Lung microvascular endothelial cell (primary cell): ENCODE measurements at regions not wholly inside any gene's neighbourhood (a gene's known extent, or its start where the extent isn't known, plus 50 kb on each side); places are given as distances from the start of the nearest gene placed in this dataset.

ENCODE experiments used
- DNase-seq, 2 donors: peaks; one replicate each; pipeline versions ENCODE4 v3.0.0 to v3.0.0-alpha.2; 2010; ENCODE audit warnings: low read depth in 2 of 2

DNA sequence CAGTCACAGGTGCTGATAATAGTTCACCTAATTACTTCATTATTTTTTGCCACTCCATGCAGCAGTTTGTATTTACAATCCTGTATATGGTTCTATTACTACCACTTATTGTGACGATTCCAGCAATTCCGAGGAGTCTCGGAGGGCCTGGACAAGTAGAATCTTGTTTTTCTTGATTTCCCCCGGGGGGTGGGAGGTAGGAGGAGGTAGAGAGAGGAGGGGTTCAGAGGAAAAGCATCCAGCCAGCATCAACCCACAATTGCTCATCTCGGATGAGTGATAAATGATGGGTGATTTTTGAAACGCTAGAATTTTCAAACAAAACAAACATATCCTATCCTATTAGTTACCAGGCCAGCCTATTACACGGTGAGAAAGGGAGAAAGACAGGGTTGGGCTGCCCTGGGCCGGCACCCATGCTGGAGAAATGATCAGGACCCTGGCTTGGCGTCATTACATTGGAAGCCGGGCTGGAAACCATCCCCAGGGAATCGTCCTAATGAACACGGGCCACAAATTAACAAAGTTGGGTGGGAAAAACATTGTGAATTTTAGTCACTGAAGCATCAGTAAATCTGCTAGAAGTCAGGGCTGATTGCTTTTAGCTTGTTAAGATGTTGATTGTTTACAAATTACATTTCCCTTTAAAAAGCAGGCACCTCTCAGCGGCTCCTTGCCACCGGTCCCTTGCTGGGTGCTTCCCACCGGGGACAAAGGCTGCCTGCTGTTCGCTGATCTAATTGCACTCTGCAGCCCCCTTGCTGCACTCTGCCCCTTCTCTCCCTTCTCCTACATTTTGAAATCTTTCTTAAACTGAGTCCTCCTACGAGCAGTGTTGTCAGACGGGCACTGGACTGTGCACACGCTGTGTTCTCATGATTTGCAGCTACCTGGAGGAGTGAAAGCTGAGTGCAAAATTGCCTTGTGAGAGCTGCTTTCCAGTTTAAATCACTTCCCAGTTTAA lies 95.5 kb downstream of the FAM204A start:
- no peak for DNase-seq

DNA sequence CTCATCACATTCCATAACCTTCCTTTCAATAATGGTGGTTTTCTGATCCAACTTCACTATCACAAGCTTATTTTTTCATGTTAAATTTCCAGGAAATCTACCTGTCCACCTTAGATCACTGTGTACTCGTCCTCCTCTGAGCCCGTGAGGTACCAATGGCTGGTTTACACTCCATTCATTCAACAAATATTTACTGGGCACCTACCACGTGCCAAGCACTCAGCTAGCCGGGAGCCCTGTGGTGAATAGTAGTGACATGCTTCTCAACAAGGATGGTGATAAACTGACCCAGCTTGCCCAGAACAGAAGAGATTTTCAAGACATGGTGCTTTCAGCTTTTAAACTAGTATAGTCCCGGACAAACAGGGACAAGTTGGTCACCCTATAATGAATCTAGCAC lies 98.2 kb downstream of the FAM204A start:
- DNase-seq = no peak

DNA sequence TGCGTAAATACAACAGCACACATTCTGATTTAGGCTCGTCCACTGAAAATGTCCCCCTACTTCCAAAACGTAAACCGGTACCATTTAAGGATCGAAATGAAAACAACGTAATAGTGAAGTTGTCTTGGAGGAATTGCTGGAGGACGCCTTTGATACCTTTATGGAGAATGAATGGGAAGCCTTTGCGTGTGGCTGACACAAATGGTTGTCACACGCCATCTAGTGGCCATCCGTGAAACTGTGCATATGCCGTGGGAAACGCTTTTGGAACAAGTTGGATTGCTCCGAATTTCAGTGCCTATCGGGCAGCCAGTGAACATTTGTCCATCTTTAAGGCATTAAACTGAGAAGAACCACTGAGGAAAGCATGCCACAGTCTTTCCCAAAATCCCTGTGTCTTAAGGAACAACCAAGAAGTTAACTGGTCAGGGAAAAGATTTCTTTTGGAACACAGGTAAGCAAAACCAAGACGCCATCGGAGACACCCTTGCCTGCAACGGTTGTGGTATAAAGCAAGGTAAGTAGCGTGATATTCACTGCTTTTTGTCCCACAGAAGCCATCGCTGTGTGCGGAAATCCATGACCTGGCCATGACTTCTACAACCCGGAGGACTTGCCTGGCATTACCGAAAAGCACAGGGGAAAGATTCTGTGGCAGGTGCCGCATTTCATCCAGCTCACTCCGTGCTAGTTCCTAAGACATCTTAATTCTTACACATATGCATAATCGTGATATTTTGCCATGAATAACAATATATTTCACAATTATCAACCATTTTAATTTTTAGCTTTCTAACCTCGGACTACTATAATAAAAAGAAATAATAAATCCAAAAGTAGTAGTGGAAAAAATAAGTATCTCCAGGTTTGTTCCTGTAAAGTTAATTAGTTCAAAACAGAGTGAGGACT lies 100.6 kb downstream of the FAM204A start:
- peak; percentile 76 to 86 for DNase-seq

- DNase-seq = no peak
Observed at GRCh38 chr10:118239236-118239630, 102.9 kb downstream of the FAM204A start.

GRCh38 chr10:118238573-118239235 lies 103.4 kb downstream of the FAM204A start:
- no peak for DNase-seq

GRCh38 chr10:118237930-118238329 lies 104.2 kb downstream of the FAM204A start:
- DNase-seq = no peak

GRCh38 chr10:118234683-118235082 lies 107.4 kb downstream of the FAM204A start:
- DNase-seq = no peak

DNA sequence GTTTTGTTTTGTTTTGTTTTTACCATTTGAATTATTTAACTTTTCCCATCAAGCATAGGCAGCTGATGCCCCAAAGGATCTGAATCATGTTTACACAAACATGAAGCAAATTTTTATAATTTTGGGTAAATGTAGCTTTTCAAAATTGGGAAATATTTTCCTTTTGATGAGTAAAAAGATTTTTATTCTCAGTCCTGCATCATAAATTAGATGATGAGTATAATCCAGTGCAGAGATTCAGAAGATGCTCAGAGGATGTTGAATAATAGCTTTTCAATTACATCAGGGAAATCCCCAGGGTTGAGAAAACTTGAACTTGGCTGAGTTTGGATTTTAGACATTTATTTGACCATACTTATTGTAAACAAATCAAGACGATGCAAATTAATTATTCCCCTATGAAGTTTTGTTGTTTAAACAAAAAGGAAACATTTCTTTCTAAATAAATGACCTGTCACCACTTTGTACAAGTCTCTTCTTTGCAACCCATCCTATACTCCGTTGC lies 121.7 kb downstream of the FAM204A start:
- no peak for DNase-seq

DNA sequence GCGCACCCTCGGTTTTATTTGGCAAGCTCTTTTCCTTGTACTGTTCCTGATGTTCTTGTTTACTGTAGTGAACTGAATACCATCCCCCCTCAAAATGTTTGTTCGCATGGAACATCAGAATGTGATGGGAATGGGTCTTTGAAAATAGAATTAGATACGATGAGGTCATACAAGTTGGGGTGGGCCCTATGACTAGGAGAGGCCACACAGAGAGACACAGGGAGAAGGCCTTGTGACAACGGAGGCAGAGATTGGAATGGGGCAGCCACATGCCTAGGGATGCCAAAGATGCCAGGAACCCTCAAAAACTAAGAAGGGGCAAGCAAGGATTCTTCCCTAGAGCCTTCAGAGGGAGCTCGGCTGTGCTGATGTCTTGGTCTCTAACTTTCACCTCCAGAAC lies 123.6 kb downstream of the FAM204A start:
- no peak for DNase-seq

DNA sequence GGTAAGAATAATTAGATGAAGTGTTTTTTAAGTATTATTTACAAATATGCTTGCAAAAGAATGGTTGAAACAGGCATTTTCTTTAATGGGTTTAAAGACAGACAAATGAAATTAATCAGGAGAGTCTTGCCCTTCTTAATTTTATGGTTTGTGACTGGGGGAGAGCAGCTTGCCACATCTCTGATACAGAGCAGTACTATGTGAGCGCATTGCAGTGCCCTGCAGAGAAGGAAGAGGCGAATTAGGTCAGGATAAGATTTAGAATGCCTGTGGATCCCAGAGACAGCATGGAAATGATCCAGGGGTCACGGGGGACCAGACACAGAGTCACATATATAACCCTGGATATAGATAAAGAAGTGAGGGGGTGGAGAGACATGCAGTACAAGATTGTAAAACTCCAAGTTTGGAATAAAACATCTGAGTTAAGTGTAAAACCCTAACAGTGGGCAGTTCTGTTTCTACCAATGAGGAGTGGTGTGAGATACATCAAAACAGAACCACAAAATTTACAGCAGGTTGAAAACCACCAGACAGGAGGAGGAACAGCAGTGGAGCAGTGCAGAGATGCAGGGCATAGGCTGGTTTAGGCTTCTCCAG lies 125.5 kb downstream of the FAM204A start:
- DNase-seq = no peak

- DNase-seq = no peak
Observed at GRCh38 chr10:118216020-118216419, 126.1 kb downstream of the FAM204A start.

DNA sequence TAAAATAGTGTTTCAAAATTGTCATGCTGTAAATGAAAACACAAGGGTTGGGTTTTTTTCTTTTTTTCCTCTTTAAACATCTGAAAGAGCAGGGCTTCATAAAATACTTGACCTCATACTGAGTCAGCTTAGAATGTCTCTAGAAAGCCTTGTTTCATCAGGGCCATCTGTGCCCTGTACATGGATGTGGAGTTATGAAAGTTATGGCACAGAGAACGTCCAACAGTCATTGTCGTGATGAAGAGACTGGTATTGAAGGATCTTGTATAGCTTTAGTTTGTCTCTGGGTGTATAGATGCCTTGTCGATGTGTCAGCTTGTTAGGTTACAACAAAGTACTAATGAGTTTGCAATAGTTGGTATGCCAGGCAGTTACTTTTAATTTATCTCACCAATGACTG lies 127.3 kb downstream of the FAM204A start:
- DNase-seq = no peak

GRCh38 chr10:118213436-118213835 lies 128.7 kb downstream of the FAM204A start:
- no peak for DNase-seq

GRCh38 chr10:118210276-118210675 lies 131.8 kb downstream of the FAM204A start:
- no peak for DNase-seq

- no peak for DNase-seq
Observed at GRCh38 chr10:118209215-118209614, 132.9 kb downstream of the FAM204A start.

- no peak for DNase-seq
Observed at GRCh38 chr10:118207470-118208007, 134.6 kb downstream of the FAM204A start.

- no peak for DNase-seq
Observed at GRCh38 chr10:118204292-118204943, 137.7 kb downstream of the FAM204A start.

DNA sequence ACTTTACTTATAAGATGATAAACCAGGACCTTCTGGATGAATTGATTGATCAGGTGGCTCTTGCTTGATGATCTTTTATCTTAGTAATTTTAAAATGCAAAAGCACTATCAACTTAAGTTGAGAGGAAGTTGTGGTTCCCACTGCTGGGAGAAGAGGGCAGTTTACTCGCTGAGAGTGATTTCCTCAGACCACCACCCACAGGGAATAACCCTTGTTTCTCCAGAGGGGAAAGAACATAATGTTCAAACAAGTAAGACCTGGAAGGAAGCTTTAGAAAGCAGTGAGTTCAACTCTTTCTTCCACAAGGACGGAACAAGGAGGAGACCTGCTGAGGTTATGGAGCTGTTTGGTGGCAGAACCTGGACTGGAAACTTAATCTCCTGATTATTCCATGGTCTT lies 138.7 kb downstream of the FAM204A start:
- DNase-seq = no peak

DNA sequence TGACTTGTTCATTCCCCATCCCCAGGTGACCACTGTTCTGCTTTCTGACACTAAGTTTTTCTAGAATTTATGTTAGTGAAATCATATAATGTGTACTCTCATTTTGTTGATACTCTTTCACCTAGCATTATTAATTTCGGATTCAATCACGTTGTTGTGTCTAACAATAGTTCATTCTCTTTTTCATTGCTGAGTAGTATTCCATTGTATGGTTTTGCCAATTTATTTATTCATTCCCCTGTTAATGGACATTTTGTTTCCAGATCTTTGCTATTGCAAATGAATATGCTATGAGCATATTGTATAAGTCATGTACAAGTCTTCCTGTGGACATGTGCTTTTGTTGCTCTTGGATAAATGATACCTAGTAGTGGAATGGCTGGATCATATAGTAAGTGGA lies 146.4 kb downstream of the FAM204A start:
- no peak for DNase-seq

DNA sequence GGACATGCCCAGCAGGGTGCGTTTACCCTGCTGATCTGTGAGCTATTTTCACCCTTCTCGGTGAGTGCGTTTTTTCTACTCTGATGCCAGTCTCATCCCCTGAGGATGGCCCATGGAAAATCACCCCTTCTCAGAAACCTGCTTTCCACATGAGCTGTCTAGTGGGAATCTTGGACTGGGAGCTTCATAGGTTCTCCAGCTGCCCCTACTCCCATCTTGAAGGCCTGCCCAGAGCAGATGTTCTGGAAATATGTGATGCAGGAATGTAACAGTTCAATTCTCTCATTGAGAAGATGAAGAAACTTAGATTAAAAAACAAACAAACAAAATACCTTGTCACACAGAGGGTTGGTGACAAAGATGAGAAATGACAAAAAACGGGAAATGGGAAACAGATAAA lies 146.9 kb upstream of the RAB11FIP2 start:
- no peak for DNase-seq
